H1 (cell line): ENCODE measurements at regions not wholly inside any gene's neighbourhood (a gene's known extent, or its start where the extent isn't known, plus 50 kb on each side); places are given as distances from the start of the nearest gene placed in this dataset.

Source experiments
- CTCF ChIA-PET: fragments of 300-600 bp; sonication (Branson Sonifier 250); formaldehyde crosslinking; loops from one replicate; lab custom pipeline; 2021; ENCODE audit not compliant: partially characterized antibody; lab: Charles Lee
- POLR2A ChIA-PET: fragments of 300-600 bp; sonication (Branson Sonifier 250); formaldehyde crosslinking; loops from one replicate; lab custom pipeline; 2021; ENCODE audit warnings: inconsistent platforms; ENCODE audit not compliant: partially characterized antibody; lab: Charles Lee
- DNase-seq, 2 experiments: peaks; one replicate each; pipeline versions ENCODE4 v3.0.0 to v3.0.0-alpha.2; 2010 to 2022; ENCODE audit warnings: low spot score in 2 of 2, low read depth in 1 of 2, mixed read lengths in 1 of 2
- FAIRE-seq: peaks from 2 replicates; lab custom pipeline; 2011; peaks lifted over from hg19 to GRCh38; lab: Jason Lieb, UNC
- H2AFZ ChIP-seq: 2 replicates; pipeline ENCODE4 v1.8.1; 2012; ENCODE audit warnings: low read length, inconsistent platforms
- H2AK5ac ChIP-seq: 2 replicates; pipeline ENCODE4 v1.6.1; 2013; ENCODE audit warnings: low read depth, low read length
- H2BK120ac ChIP-seq: replicated peaks from 2 replicates; pipeline ENCODE3; 2013; ENCODE audit warnings: low read depth, low read length, inconsistent platforms
- H2BK12ac ChIP-seq: 2 replicates; pipeline ENCODE4 v1.6.1; 2013; ENCODE audit warnings: low read depth, low read length
- H2BK15ac ChIP-seq: 2 replicates; pipeline ENCODE4 v1.6.1; 2013; ENCODE audit warnings: low read length
- H2BK20ac ChIP-seq: 2 replicates; pipeline ENCODE4 v1.6.1; 2013; ENCODE audit warnings: low read length
- H2BK5ac ChIP-seq: 2 replicates; pipeline ENCODE4 v1.6.1; 2013; ENCODE audit warnings: low read depth, low read length
- H3K14ac ChIP-seq: 2 replicates; pipeline ENCODE4 v1.6.1; 2013; ENCODE audit warnings: inconsistent platforms; ENCODE audit not compliant: insufficient read length
- H3K18ac ChIP-seq: 2 replicates; pipeline ENCODE4 v1.6.1; 2013; ENCODE audit warnings: low read length; ENCODE audit errors: extremely low read depth
- H3K23ac ChIP-seq: 2 replicates; pipeline ENCODE4 v1.6.1; 2013; ENCODE audit warnings: inconsistent platforms; ENCODE audit not compliant: insufficient read length
- H3K23me2 ChIP-seq: 2 replicates; pipeline ENCODE4 v1.6.1; 2013; ENCODE audit warnings: low read depth, low read length
- H3K27ac ChIP-seq: 2 replicates; pipeline ENCODE4 v1.6.1; 2011; ENCODE audit warnings: low read depth, low read length, inconsistent platforms
- H3K27me3 ChIP-seq, 4 experiments: replicated peaks in 1 of 4; 1 replicate in 1 of 4; 2 replicates in 3 of 4; pipeline versions ENCODE4 v1.6.1 to v1.8.1; 2011 to 2013; ENCODE audit warnings: low read length in 3 of 4, mild to moderate bottlenecking in 3 of 4, inconsistent platforms in 2 of 4, mixed read lengths in 2 of 4, moderate library complexity in 1 of 4; ENCODE audit not compliant: control insufficient read depth in 3 of 4, insufficient read depth in 3 of 4; ENCODE audit errors: extremely low read depth in 1 of 4
- H3K36me3 ChIP-seq, 4 experiments: 2 replicates each; pipeline versions ENCODE4 v1.6.1 to v1.8.1; 2011 to 2013; ENCODE audit warnings: mild to moderate bottlenecking in 4 of 4, low read length in 3 of 4, moderate library complexity in 2 of 4, control low read depth in 1 of 4, inconsistent platforms in 1 of 4; ENCODE audit not compliant: insufficient read depth in 4 of 4, control insufficient read depth in 2 of 4
- H3K4ac ChIP-seq: replicated peaks from 2 replicates; pipeline ENCODE3; 2013; ENCODE audit warnings: low read length, low read depth, mixed read lengths, inconsistent platforms; ENCODE audit not compliant: insufficient read length
- H3K4me1 ChIP-seq, 4 experiments: replicated peaks in 1 of 4; 1 replicate in 1 of 4; 2 replicates in 3 of 4; pipeline versions ENCODE4 v1.6.1 to v1.8.1; 2011 to 2013; ENCODE audit warnings: low read length in 3 of 4, inconsistent platforms in 2 of 4, mixed read lengths in 1 of 4; ENCODE audit not compliant: insufficient read depth in 4 of 4, control insufficient read depth in 3 of 4
- H3K4me2 ChIP-seq, 2 experiments: 2 replicates each; pipeline versions ENCODE4 v1.6.1 to v1.8.1; 2011 to 2013; ENCODE audit warnings: low read depth in 2 of 2, low read length in 2 of 2, control low read depth in 1 of 2, inconsistent platforms in 1 of 2, mild to moderate bottlenecking in 1 of 2; ENCODE audit not compliant: insufficient read depth in 1 of 2
- H3K4me3 ChIP-seq, 4 experiments: fragments of 200-600, 300-600 bp in 1 of 4; sonication (generic), shearing (Covaris generic), sonication (Bioruptor Twin) in 1 of 4; 2 replicates each; pipeline versions ENCODE4 v1.5.1 to v1.8.1; 2011 to 2016; ENCODE audit warnings: low read length in 4 of 4, low read depth in 3 of 4, control low read depth in 2 of 4, inconsistent platforms in 2 of 4, mild to moderate bottlenecking in 2 of 4, mixed read lengths in 1 of 4, moderate library complexity in 1 of 4; ENCODE audit not compliant: insufficient read depth in 2 of 4; ENCODE audit errors: extremely low read depth in 1 of 4
- H3K56ac ChIP-seq: replicated peaks from 2 replicates; pipeline ENCODE3; 2013; ENCODE audit warnings: low read depth, mild to moderate bottlenecking, mixed read lengths, low read length, inconsistent platforms; ENCODE audit not compliant: insufficient read length
- H3K79me1 ChIP-seq: 2 replicates; pipeline ENCODE4 v1.6.1; 2013; ENCODE audit warnings: low read depth, low read length, control low read depth
- H3K79me2 ChIP-seq, 2 experiments: 2 replicates each; pipeline versions ENCODE4 v1.6.1 to v1.8.1; 2012 to 2013; ENCODE audit warnings: low read length in 2 of 2, mild to moderate bottlenecking in 2 of 2, inconsistent platforms in 1 of 2; ENCODE audit not compliant: insufficient read depth in 2 of 2, control insufficient read depth in 1 of 2
- H3K9ac ChIP-seq, 4 experiments: replicated peaks in 1 of 4; 1 replicate in 1 of 4; 2 replicates in 3 of 4; pipeline versions ENCODE4 v1.6.1 to v1.8.1; 2011 to 2013; ENCODE audit warnings: low read depth in 3 of 4, low read length in 3 of 4, control low read depth in 2 of 4, mild to moderate bottlenecking in 2 of 4, moderate library complexity in 2 of 4, inconsistent platforms in 1 of 4; ENCODE audit errors: extremely low read depth in 1 of 4
- H3K9me3 ChIP-seq, 2 experiments: 2 replicates each; pipeline versions ENCODE4 v1.6.1 to v1.8.1; 2012 to 2013; ENCODE audit warnings: mild to moderate bottlenecking in 2 of 2, moderate library complexity in 2 of 2, control low read depth in 1 of 2, inconsistent platforms in 1 of 2, low read depth in 1 of 2, low read length in 1 of 2, mixed read lengths in 1 of 2; ENCODE audit not compliant: insufficient read depth in 2 of 2
- H4K20me1 ChIP-seq, 2 experiments: replicated peaks in 1 of 2; 2 replicates each; pipeline versions ENCODE3 to v1.8.1; 2011 to 2013; ENCODE audit warnings: inconsistent platforms in 2 of 2, low read length in 2 of 2, mild to moderate bottlenecking in 1 of 2; ENCODE audit not compliant: insufficient read depth in 2 of 2, control insufficient read depth in 1 of 2
- H4K5ac ChIP-seq: 2 replicates; pipeline ENCODE4 v1.6.1; 2013; ENCODE audit warnings: low read length, low read depth, mixed read lengths, inconsistent platforms; ENCODE audit not compliant: insufficient read length
- H4K8ac ChIP-seq: 2 replicates; pipeline ENCODE4 v1.8.0; 2013; ENCODE audit warnings: mild to moderate bottlenecking, moderate library complexity, low read length, inconsistent platforms; ENCODE audit not compliant: insufficient read depth; ENCODE audit errors: extremely low read depth
- H4K91ac ChIP-seq: replicated peaks from 2 replicates; pipeline ENCODE3; 2013; ENCODE audit warnings: low read length, mixed read lengths, inconsistent platforms; ENCODE audit not compliant: insufficient read length
- ASH2L ChIP-seq: fragments of 200-600, 300-600 bp; sonication (generic); IDR thresholded peaks from one replicate; pipeline ENCODE4 v1.7.1; 2017; ENCODE audit warnings: low read length
- BACH1 ChIP-seq: IDR thresholded peaks from 2 replicates; pipeline ENCODE4 v1.6.1; 2012; ENCODE audit warnings: low read length, improper control_type of control experiment
- CHD1 ChIP-seq: IDR thresholded peaks from 2 replicates; pipeline ENCODE4 v1.6.1; 2012; ENCODE audit warnings: low read depth, low read length, improper control_type of control experiment
- EP300 ChIP-seq, 2 experiments: IDR thresholded peaks; 1 replicate in 1 of 2; 2 replicates in 1 of 2; pipeline ENCODE4 v1.6.1; 2011 to 2012; ENCODE audit warnings: low read depth in 2 of 2, low read length in 2 of 2, mild to moderate bottlenecking in 2 of 2, borderline replicate concordance in 1 of 2, inconsistent platforms in 1 of 2, moderate library complexity in 1 of 2
- KDM1A ChIP-seq: fragments of 200-600, 300-600 bp; sonication (generic); IDR thresholded peaks from 2 replicates; pipeline ENCODE4 v1.7.1; 2016; ENCODE audit warnings: mild to moderate bottlenecking, low read length, borderline replicate concordance
- RBBP5 ChIP-seq: IDR thresholded peaks from 2 replicates; pipeline ENCODE4 v1.7.1; 2012; ENCODE audit warnings: low read depth, mild to moderate bottlenecking, inconsistent platforms, low read length, moderate library complexity, borderline replicate concordance
- SIN3A ChIP-seq, 2 experiments: IDR thresholded peaks in 1 of 2; conservative IDR thresholded peaks in 1 of 2; 2 replicates each; pipeline ENCODE4 v1.6.1; 2011 to 2012; ENCODE audit warnings: low read length in 2 of 2, improper control_type of control experiment in 1 of 2, low read depth in 1 of 2, mild to moderate bottlenecking in 1 of 2
- SP4 ChIP-seq: IDR thresholded peaks from 2 replicates; pipeline ENCODE4 v1.6.1; 2012; ENCODE audit warnings: low read length, inconsistent platforms
- TAF1 ChIP-seq: IDR thresholded peaks from 2 replicates; pipeline ENCODE4 v1.6.1; 2011; ENCODE audit warnings: mild to moderate bottlenecking, low read depth, low read length
- USF2 ChIP-seq: IDR thresholded peaks from 2 replicates; pipeline ENCODE4 v1.6.1; 2011; ENCODE audit warnings: low read length, improper control_type of control experiment
- WGBS, 2 experiments: shearing (Covaris generic) in 1 of 2; methylation state at CpG; one replicate each; pipeline versions ENCODE4 v1.1.6 to v1.1.7; 2013 to 2015; ENCODE audit warnings: low lambda C conversion rate in 2 of 2, mixed read lengths in 2 of 2, inconsistent platforms in 1 of 2, low coverage in 1 of 2, missing lambda C conversion rate in 1 of 2; ENCODE audit not compliant: insufficient replicate concordance in 2 of 2, insufficient coverage in 1 of 2, insufficient read length in 1 of 2; ENCODE audit errors: extremely low coverage in 1 of 2, missing lambda C conversion rate in 1 of 2; 5-methylcytosine and 5-hydroxymethylcytosine counted together
- TF ChIP-seq, protein P1 (sequence below): IDR thresholded peaks from 2 replicates; pipeline ENCODE4 v1.6.1; 2012; ENCODE audit warnings: low read length, inconsistent platforms

GRCh38 chr7:22913158-22913557, 90.5 kb upstream of the TOMM7 start:
- Histone ChIP-seq H3K18ac (no peak overlapping the region), H3K14ac (no peak overlapping the region), H4K5ac (no peak overlapping the region), H3K23me2 (no peaks in the 10 kb centered on the region), H3K9me3 (peaks cover 0 to 4% of the 10 kb centered on the region in 2 experiments; a peak in 1 of 4 replicates), H3K79me2 (no peaks in the 10 kb centered on the region), H4K8ac (no peak overlapping the region), H3K23ac (no peak overlapping the region), H3K4me1 (peaks cover 0 to 4% (median 2%) of the 10 kb centered on the region in 4 experiments; a peak in 2 of 7 replicates), H3K27ac (no peak overlapping the region), H3K4me3 (no peak overlapping the region), H2AK5ac (no peak overlapping the region), H4K20me1 (no peaks in the 10 kb centered on the region), H4K91ac (no peak overlapping the region), H2AFZ (no peak overlapping the region), H2BK5ac (no peak overlapping the region), H2BK120ac (no peak overlapping the region), H3K9ac (no peak overlapping the region), H2BK15ac (no peak overlapping the region), H3K79me1 (no peaks in the 10 kb centered on the region), H2BK12ac (no peak overlapping the region), H2BK20ac (no peak overlapping the region), H3K27me3 (no peaks in the 10 kb centered on the region), H3K4me2 (no peak overlapping the region), H3K4ac (no peak overlapping the region), H3K36me3 (no peaks in the 10 kb centered on the region), H3K56ac (no peak overlapping the region)
- DNase-seq (no peak), FAIRE-seq (no peak)
- ChIA-PET CTCF (interaction anchor here (0.7 to 1.4 kb wide), 4 partner anchors 17 to 142 kb away, joined by 3 to 5 read pairs (median 4); no protein-coding TSS in a partner anchor), POLR2A (interaction anchor here (1.4 kb wide), 1 partner anchor 40 kb away, joined by 5 read pairs; no protein-coding TSS in a partner anchor)
- WGBS, 2 experiments, result 95% methylated on average over 4 of the region's 4 CpGs; no CpG with 5 or more reads in 1 of the 2 experiments
- TF ChIP-seq TAF1 (no peak), BACH1 (no peak), CHD1 (no peak), RBBP5 (no peak), EP300 (IDR thresholded peaks at IDR 0.05; ENCODE audit: borderline replicate concordance in 1 of 2, low read depth in 2 of 2, low read length in 2 of 2) (no peak), USF2 (no peak), SIN3A (conservative IDR thresholded peaks at IDR 0.05 in 1 of 2, IDR thresholded peaks at IDR 0.05 in 1 of 2; ENCODE audit: low read depth in 1 of 2, low read length in 2 of 2) (no peak), SP4 (no peak), ASH2L (no peak), KDM1A (no peak)
- TF ChIP-seq, protein P1, sequence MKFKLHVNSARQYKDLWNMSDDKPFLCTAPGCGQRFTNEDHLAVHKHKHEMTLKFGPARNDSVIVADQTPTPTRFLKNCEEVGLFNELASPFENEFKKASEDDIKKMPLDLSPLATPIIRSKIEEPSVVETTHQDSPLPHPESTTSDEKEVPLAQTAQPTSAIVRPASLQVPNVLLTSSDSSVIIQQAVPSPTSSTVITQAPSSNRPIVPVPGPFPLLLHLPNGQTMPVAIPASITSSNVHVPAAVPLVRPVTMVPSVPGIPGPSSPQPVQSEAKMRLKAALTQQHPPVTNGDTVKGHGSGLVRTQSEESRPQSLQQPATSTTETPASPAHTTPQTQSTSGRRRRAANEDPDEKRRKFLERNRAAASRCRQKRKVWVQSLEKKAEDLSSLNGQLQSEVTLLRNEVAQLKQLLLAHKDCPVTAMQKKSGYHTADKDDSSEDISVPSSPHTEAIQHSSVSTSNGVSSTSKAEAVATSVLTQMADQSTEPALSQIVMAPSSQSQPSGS, result no peak
